ENCODE measurements at regions not wholly inside any gene's neighbourhood (a gene's known extent, or its start where the extent isn't known, plus 50 kb on each side); places are given as distances from the start of the nearest gene placed in this dataset.

- Histone ChIP-seq H3K4me1 (no peaks in the 10 kb centered on the region), H3K9me3 (no peaks in the 10 kb centered on the region), H3K27me3 (peaks cover 10% of the 10 kb centered on the region), H3K36me3 (no peaks in the 10 kb centered on the region), H3K4me3 (ENCODE audit: low read depth, low read length) (no peak overlapping the region)
- DNase-seq: no peak
- TF ChIP-seq CTCF (IDR thresholded peaks at IDR 0.05; ENCODE audit: low read depth, low read length): no peak
Measured at GRCh38 chr5:110923971-110924370, 147.5 kb upstream of the TSLP start.

- H3K27me3 ChIP-seq: peaks cover 10% of the 10 kb centered on the region
- H3K9me3 ChIP-seq: no peaks in the 10 kb centered on the region
- no peaks in the 10 kb centered on the region for H3K4me1 ChIP-seq
- TF ChIP-seq CTCF (IDR thresholded peaks at IDR 0.05; ENCODE audit: low read depth, low read length): no peak
- no peak for DNase-seq
- no peaks in the 10 kb centered on the region for H3K36me3 ChIP-seq
- no peak overlapping the region for H3K4me3 ChIP-seq (ENCODE audit: low read depth, low read length)
Measured at GRCh38 chr5:110925398-110925797, 146.1 kb upstream of the TSLP start.

- TF ChIP-seq CTCF (IDR thresholded peaks at IDR 0.05; ENCODE audit: low read depth, low read length): no peak
- no peaks in the 10 kb centered on the region for H3K4me1 ChIP-seq
- no peak overlapping the region for H3K4me3 ChIP-seq (ENCODE audit: low read depth, low read length)
- H3K36me3 ChIP-seq: no peaks in the 10 kb centered on the region
- no peaks in the 10 kb centered on the region for H3K9me3 ChIP-seq
- no peak for DNase-seq
- H3K27me3 ChIP-seq: peaks cover 10% of the 10 kb centered on the region
Measured at GRCh38 chr5:110925916-110926315, 145.6 kb upstream of the TSLP start.

GRCh38 chr5:110932755-110933488, 138.6 kb upstream of the TSLP start:
- no peak for TF ChIP-seq CTCF (IDR thresholded peaks at IDR 0.05; ENCODE audit: low read depth, low read length)
- Histone ChIP-seq H3K4me3 (ENCODE audit: low read depth, low read length) (no peak overlapping the region), H3K4me1 (no peaks in the 10 kb centered on the region), H3K36me3 (no peaks in the 10 kb centered on the region), H3K27me3 (no peaks in the 10 kb centered on the region), H3K9me3 (no peaks in the 10 kb centered on the region)
- DNase-seq: no peak

- no peaks in the 10 kb centered on the region for H3K4me1 ChIP-seq
- TF ChIP-seq CTCF (IDR thresholded peaks at IDR 0.05; ENCODE audit: low read depth, low read length): no peak
- H3K36me3 ChIP-seq: no peaks in the 10 kb centered on the region
- H3K9me3 ChIP-seq: no peaks in the 10 kb centered on the region
- H3K4me3 ChIP-seq (ENCODE audit: low read depth, low read length): no peak overlapping the region
- DNase-seq: no peak
- peaks cover 16% of the 10 kb centered on the region for H3K27me3 ChIP-seq
Measured at GRCh38 chr5:110940136-110940535, 131.4 kb upstream of the TSLP start.

GRCh38 chr5:110945874-110946436, 125.6 kb upstream of the TSLP start:
- Histone ChIP-seq H3K27me3 (peaks cover 20% of the 10 kb centered on the region), H3K4me3 (ENCODE audit: low read depth, low read length) (no peak overlapping the region), H3K9me3 (no peaks in the 10 kb centered on the region), H3K4me1 (no peaks in the 10 kb centered on the region), H3K36me3 (no peaks in the 10 kb centered on the region)
- no peak for TF ChIP-seq CTCF (IDR thresholded peaks at IDR 0.05; ENCODE audit: low read depth, low read length)
- DNase-seq: no peak
